Mammary epithelial cell (primary cell): ENCODE measurements at regions not wholly inside any gene's neighbourhood (a gene's known extent, or its start where the extent isn't known, plus 50 kb on each side); places are given as distances from the start of the nearest gene placed in this dataset.

Experiments
- EZH2 ChIP-seq: IDR thresholded peaks from 2 replicates; pipeline ENCODE4 v1.6.1; 2012; ENCODE audit warnings: low read length, inconsistent platforms, borderline replicate concordance
- TF ChIP-seq, protein P1 (sequence below), 2 donors: IDR thresholded peaks in 1 of 2; conservative IDR thresholded peaks in 1 of 2; 2 replicates each; pipeline ENCODE4 v1.5.1; 2011 to 2012; ENCODE audit warnings: inconsistent platforms in 2 of 2, low read length in 2 of 2, mild to moderate bottlenecking in 2 of 2, control low read depth in 1 of 2, low read depth in 1 of 2; ENCODE audit not compliant: insufficient read depth in 1 of 2; ENCODE audit errors: extremely low read depth in 1 of 2

GRCh38 chr1:38680801-38681510 lies 178.6 kb downstream of the RRAGC start:
- TF ChIP-seq, protein P1, sequence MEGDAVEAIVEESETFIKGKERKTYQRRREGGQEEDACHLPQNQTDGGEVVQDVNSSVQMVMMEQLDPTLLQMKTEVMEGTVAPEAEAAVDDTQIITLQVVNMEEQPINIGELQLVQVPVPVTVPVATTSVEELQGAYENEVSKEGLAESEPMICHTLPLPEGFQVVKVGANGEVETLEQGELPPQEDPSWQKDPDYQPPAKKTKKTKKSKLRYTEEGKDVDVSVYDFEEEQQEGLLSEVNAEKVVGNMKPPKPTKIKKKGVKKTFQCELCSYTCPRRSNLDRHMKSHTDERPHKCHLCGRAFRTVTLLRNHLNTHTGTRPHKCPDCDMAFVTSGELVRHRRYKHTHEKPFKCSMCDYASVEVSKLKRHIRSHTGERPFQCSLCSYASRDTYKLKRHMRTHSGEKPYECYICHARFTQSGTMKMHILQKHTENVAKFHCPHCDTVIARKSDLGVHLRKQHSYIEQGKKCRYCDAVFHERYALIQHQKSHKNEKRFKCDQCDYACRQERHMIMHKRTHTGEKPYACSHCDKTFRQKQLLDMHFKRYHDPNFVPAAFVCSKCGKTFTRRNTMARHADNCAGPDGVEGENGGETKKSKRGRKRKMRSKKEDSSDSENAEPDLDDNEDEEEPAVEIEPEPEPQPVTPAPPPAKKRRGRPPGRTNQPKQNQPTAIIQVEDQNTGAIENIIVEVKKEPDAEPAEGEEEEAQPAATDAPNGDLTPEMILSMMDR (conservative IDR thresholded peaks at IDR 0.05 in 1 of 2, IDR thresholded peaks at IDR 0.05 in 1 of 2; ENCODE audit: extremely low read depth in 1 of 2, insufficient read depth in 1 of 2, low read depth in 1 of 2, low read length in 2 of 2), result no peak
- no peak for TF ChIP-seq EZH2
